Panc1 (cell line): ENCODE measurements at regions not wholly inside any gene's neighbourhood (a gene's known extent, or its start where the extent isn't known, plus 50 kb on each side); places are given as distances from the start of the nearest gene placed in this dataset.

Experiments
- ATAC-seq: fragments of 200-7000 bp; cut with Tn5 transposase; 2 replicates; pipeline ENCODE4 v1.9.1; 2020; ENCODE audit warnings: mild to moderate bottlenecking, moderate library complexity
- BruUV-seq: library from RNA; stranded (reverse); fragments of 400-500 nt; replicated peaks from 2 replicates; lab custom pipeline; 2021; lab: Mats Ljungman, UMichigan
- CTCF ChIA-PET: fragments of 300-600 bp; sonication (Branson Sonifier 250); formaldehyde crosslinking; loops from one replicate; lab custom pipeline; 2022; ENCODE audit warnings: antibody characterized with exemption; lab: Charles Lee
- POLR2A ChIA-PET: fragments of 300-600 bp; sonication (Branson Sonifier 250); formaldehyde crosslinking; loops from one replicate; lab custom pipeline; 2022; ENCODE audit warnings: antibody characterized with exemption; lab: Charles Lee
- DNase-seq: peaks from one replicate; pipeline ENCODE4 v3.0.0-alpha.2; 2010; ENCODE audit warnings: low read depth, low spot score
- H3K27ac ChIP-seq: 2 replicates; pipeline ENCODE4 v1.5.1; 2011; ENCODE audit warnings: mild to moderate bottlenecking, low read length, inconsistent platforms
- H3K27me3 ChIP-seq: fragments of 200-500 bp; sonication (Bioruptor generic); 2 replicates; pipeline ENCODE4 v1.6.0; 2014; ENCODE audit warnings: low read length, inconsistent platforms; ENCODE audit not compliant: control insufficient read depth, insufficient read depth
- H3K36me3 ChIP-seq: fragments of 200-500 bp; sonication (Bioruptor generic); 2 replicates; pipeline ENCODE4 v1.5.1; 2014; ENCODE audit warnings: inconsistent platforms, mild to moderate bottlenecking, low read length, moderate library complexity; ENCODE audit not compliant: control insufficient read depth, insufficient read depth
- H3K4me1 ChIP-seq: 2 replicates; pipeline ENCODE4 v1.5.1; 2011; ENCODE audit warnings: inconsistent platforms, mild to moderate bottlenecking, low read length, moderate library complexity; ENCODE audit not compliant: control insufficient read depth, insufficient read depth
- H3K4me3 ChIP-seq, 2 experiments: 2 replicates each; pipeline ENCODE4 v1.5.1; 2011 to 2012; ENCODE audit warnings: low read depth in 2 of 2, low read length in 2 of 2, mild to moderate bottlenecking in 2 of 2, inconsistent platforms in 1 of 2, moderate library complexity in 1 of 2
- H3K9me3 ChIP-seq: fragments of 200-500 bp; sonication (Bioruptor generic); 2 replicates; pipeline ENCODE4 v1.5.1; 2014; ENCODE audit warnings: low read depth, mild to moderate bottlenecking, inconsistent platforms, low read length, moderate library complexity; ENCODE audit not compliant: control insufficient read depth, insufficient read depth
- POLR2AphosphoS5 ChIP-seq: IDR thresholded peaks from 2 replicates; pipeline ENCODE4 v1.6.1; 2012; ENCODE audit warnings: mild to moderate bottlenecking, low read depth, low read length, moderate library complexity
- SIN3A ChIP-seq: IDR thresholded peaks from 2 replicates; pipeline ENCODE4 v1.6.1; 2012; ENCODE audit warnings: low read depth, mild to moderate bottlenecking, low read length, moderate library complexity, borderline replicate concordance; ENCODE audit not compliant: insufficient read depth
- TCF7L2 ChIP-seq: IDR thresholded peaks from 2 replicates; pipeline ENCODE4 v1.6.1; 2011; ENCODE audit warnings: mild to moderate bottlenecking, low read depth, low read length, inconsistent platforms
- in situ Hi-C: cut with HindIII; loops from 2 replicates; pipeline ENCODE4 v1.10.0; 2016; ENCODE audit warnings: low sequenced_read_pairs, low pct_unique_long_range_greater_than_20kb
- intact Hi-C: fragments of 100-400 bp; cut with micrococcal nuclease; formaldehyde crosslinking; loops from one replicate; pipeline ENCODE4 v1.10.0; 2022; ENCODE audit not compliant: unreplicated experiment
- TF ChIP-seq, protein P1 (sequence below), 2 experiments: IDR thresholded peaks; 2 replicates each; pipeline ENCODE4 v1.6.1; 2011 to 2012; ENCODE audit warnings: low read depth in 2 of 2, control low read depth in 1 of 2, low read length in 1 of 2, mild to moderate bottlenecking in 1 of 2, moderate library complexity in 1 of 2; ENCODE audit not compliant: insufficient read depth in 1 of 2
- TF ChIP-seq, protein P2 (sequence below): fragments of 450-650 bp; IDR thresholded peaks from 2 replicates; pipeline ENCODE4 v1.5.1; 2017; ENCODE audit warnings: mild to moderate bottlenecking

DNA sequence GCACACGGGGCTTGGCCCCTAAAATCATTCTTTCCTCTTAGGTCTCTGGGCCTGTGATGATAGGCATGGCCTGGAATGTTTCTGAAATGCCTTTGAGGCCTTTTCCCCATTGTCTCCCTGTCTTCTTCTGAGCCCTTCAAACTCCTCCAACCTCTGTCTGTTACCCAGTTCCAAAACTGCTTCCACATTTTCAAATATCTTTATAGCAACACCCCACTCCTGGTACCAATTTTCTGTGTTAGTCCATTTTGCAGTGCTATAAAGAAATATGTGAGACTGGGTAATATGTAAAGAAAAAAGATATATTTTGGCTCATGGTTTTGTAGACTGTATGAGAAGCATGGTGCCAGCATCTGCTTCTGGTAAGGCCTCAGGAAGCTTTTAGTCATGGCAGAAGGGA lies 158.8 kb downstream of the TM2D1 start:
- POLR2A ChIA-PET, result no interaction called here
- BruUV-seq, result no TSS peak
- intact Hi-C loops, result no loop called here
- Histone ChIP-seq H3K9me3 (no peaks in the 10 kb centered on the region; the same call in 1 of the 2 replicates), H3K27ac (no peak overlapping the region), H3K4me3 (no peak overlapping the region), H3K36me3 (no peaks in the 10 kb centered on the region), H3K27me3 (no peaks in the 10 kb centered on the region), H3K4me1 (no peaks in the 10 kb centered on the region)
- no peak for ATAC-seq
- CTCF ChIA-PET, result no interaction called here
- in situ Hi-C loops, result no loop called here
- no peak for DNase-seq
- TF ChIP-seq SIN3A (no peak), POLR2AphosphoS5 (no peak), TCF7L2 (no peak)
- TF ChIP-seq, protein P1, sequence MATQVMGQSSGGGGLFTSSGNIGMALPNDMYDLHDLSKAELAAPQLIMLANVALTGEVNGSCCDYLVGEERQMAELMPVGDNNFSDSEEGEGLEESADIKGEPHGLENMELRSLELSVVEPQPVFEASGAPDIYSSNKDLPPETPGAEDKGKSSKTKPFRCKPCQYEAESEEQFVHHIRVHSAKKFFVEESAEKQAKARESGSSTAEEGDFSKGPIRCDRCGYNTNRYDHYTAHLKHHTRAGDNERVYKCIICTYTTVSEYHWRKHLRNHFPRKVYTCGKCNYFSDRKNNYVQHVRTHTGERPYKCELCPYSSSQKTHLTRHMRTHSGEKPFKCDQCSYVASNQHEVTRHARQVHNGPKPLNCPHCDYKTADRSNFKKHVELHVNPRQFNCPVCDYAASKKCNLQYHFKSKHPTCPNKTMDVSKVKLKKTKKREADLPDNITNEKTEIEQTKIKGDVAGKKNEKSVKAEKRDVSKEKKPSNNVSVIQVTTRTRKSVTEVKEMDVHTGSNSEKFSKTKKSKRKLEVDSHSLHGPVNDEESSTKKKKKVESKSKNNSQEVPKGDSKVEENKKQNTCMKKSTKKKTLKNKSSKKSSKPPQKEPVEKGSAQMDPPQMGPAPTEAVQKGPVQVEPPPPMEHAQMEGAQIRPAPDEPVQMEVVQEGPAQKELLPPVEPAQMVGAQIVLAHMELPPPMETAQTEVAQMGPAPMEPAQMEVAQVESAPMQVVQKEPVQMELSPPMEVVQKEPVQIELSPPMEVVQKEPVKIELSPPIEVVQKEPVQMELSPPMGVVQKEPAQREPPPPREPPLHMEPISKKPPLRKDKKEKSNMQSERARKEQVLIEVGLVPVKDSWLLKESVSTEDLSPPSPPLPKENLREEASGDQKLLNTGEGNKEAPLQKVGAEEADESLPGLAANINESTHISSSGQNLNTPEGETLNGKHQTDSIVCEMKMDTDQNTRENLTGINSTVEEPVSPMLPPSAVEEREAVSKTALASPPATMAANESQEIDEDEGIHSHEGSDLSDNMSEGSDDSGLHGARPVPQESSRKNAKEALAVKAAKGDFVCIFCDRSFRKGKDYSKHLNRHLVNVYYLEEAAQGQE (IDR thresholded peaks at IDR 0.05; ENCODE audit: insufficient read depth in 1 of 2, low read depth in 2 of 2, low read length in 1 of 2), result no peak
- TF ChIP-seq, protein P2, sequence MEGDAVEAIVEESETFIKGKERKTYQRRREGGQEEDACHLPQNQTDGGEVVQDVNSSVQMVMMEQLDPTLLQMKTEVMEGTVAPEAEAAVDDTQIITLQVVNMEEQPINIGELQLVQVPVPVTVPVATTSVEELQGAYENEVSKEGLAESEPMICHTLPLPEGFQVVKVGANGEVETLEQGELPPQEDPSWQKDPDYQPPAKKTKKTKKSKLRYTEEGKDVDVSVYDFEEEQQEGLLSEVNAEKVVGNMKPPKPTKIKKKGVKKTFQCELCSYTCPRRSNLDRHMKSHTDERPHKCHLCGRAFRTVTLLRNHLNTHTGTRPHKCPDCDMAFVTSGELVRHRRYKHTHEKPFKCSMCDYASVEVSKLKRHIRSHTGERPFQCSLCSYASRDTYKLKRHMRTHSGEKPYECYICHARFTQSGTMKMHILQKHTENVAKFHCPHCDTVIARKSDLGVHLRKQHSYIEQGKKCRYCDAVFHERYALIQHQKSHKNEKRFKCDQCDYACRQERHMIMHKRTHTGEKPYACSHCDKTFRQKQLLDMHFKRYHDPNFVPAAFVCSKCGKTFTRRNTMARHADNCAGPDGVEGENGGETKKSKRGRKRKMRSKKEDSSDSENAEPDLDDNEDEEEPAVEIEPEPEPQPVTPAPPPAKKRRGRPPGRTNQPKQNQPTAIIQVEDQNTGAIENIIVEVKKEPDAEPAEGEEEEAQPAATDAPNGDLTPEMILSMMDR, result no peak

DNA sequence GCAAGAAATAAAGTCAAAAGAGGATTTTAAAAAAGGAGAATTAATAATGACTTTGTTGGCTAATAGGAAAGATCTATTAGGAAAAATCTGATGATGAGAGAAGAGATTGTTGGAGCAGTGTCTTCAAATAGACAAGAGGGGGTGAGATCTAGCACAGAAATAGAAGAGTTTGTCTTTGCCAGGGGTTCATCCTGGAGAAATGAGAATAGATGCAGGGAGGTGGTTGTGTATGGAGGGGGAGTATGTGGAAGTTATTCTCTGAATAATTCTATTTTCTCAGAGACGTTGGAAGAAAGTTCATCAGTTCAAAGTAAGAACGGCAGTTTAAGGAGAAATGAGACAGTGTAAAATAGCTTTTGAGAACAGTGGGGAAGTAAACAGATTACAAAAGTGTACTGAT lies 161.3 kb downstream of the TM2D1 start:
- in situ Hi-C loops, result no loop called here
- intact Hi-C loops, result no loop called here
- Histone ChIP-seq H3K27me3 (no peaks in the 10 kb centered on the region), H3K4me3 (no peak overlapping the region), H3K9me3 (no peaks in the 10 kb centered on the region; the same call in 1 of the 2 replicates), H3K4me1 (no peaks in the 10 kb centered on the region), H3K27ac (no peak overlapping the region), H3K36me3 (no peaks in the 10 kb centered on the region)
- no TSS peak for BruUV-seq
- ATAC-seq (no peak), DNase-seq (no peak)
- TF ChIP-seq, protein P1 (IDR thresholded peaks at IDR 0.05; ENCODE audit: insufficient read depth in 1 of 2, low read depth in 2 of 2, low read length in 1 of 2), result no peak
- TF ChIP-seq, protein P2, result no peak
- TF ChIP-seq SIN3A (no peak), POLR2AphosphoS5 (no peak), TCF7L2 (no peak)
- ChIA-PET CTCF (no interaction called here), POLR2A (no interaction called here)
